ENCODE measurements at regions not wholly inside any gene's neighbourhood (a gene's known extent, or its start where the extent isn't known, plus 50 kb on each side); places are given as distances from the start of the nearest gene placed in this dataset.

- TF ChIP-seq USF1 (IDR thresholded peaks at IDR 0.05) (no peak), TEAD4 (IDR thresholded peaks at IDR 0.05) (no peak), TCF12 (IDR thresholded peaks at IDR 0.05; ENCODE audit: low read depth) (no peak), EP300 (IDR thresholded peaks at IDR 0.05; ENCODE audit: borderline replicate concordance) (no peak), RAD21 (IDR thresholded peaks at IDR 0.05; ENCODE audit: low read depth) (no peak), MAX (IDR thresholded peaks at IDR 0.05) (no peak), CEBPB (IDR thresholded peaks at IDR 0.05) (no peak), YY1 (IDR thresholded peaks at IDR 0.05; ENCODE audit: low read depth) (no peak), EGR1 (IDR thresholded peaks at IDR 0.05) (no peak), REST (IDR thresholded peaks at IDR 0.05; ENCODE audit: low read depth) (no peak), FOXM1 (IDR thresholded peaks at IDR 0.05; ENCODE audit: borderline replicate concordance, low read depth) (no peak), TAF1 (IDR thresholded peaks at IDR 0.05; ENCODE audit: low read depth) (no peak), ZBTB7A (IDR thresholded peaks at IDR 0.05; ENCODE audit: low read depth) (no peak), CREB1 (IDR thresholded peaks at IDR 0.05; ENCODE audit: low read depth) (no peak)
These were observed 184.4 kb upstream of the ALG10B start for GRCh38 chr12:38132139-38132538.

Data from Ishikawa (cell line).